ENCODE measurements at regions not wholly inside any gene's neighbourhood (a gene's known extent, or its start where the extent isn't known, plus 50 kb on each side); places are given as distances from the start of the nearest gene placed in this dataset.
A peak's percentile ranks its signal among the peaks of the same experiment; 100 is the strongest.
"Not testable (repeated sequence)": the region's sequence is repeated elsewhere in the genome, so short reads cannot be mapped to it uniquely, and the experiment has no call there.

DNA sequence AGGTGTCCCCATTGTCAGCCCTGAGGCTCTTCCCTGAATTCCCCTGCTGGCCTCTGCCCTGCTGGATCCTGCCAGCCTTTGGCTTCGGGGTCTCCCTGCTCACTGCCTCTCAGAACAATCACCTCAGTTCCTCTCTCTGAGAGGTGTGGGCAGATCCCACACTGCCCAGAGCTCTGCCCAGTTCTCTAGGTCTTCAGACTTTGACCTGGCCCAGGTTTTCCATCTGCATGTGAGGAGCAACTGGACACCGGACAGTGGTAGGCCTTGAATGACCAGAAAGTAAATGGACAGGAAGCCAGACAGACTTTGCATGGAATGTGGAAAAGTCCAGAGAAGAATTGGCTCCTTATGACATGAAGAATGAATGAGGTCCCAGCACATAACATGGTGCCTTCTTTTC is 111.8 kb downstream of the FOXD4L6 start:
- DNase-seq, result not testable (repeated sequence)

- DNase-seq, result not testable (repeated sequence)
Measured at GRCh38 chr9:40999952-41000700, 128.4 kb downstream of the FOXD4L6 start.

DNA sequence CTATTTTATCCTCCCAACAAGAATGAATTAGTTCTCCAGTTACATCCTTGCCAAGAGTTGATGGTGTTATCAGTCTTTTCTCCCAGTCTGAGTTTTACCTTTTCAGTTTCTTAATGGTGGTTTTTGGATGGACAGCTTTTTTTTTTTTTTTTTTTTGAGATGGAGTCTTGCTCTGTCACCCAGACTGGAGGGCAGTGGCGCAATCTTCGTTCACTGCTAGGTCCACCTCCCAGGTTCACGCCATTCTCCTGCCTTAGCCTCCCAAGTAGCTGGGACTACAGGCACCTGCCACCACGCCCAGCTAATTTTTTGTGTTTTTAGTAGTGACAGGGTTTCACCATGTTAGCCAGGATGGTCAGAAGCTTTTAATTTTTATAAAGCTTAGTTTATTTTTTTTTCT is 133.0 kb downstream of the FOXD4L6 start:
- DNase-seq, result not testable (repeated sequence)

GRCh38 chr9:40993842-40994241 is 134.6 kb downstream of the FOXD4L6 start:
- not testable (repeated sequence) for DNase-seq

DNA sequence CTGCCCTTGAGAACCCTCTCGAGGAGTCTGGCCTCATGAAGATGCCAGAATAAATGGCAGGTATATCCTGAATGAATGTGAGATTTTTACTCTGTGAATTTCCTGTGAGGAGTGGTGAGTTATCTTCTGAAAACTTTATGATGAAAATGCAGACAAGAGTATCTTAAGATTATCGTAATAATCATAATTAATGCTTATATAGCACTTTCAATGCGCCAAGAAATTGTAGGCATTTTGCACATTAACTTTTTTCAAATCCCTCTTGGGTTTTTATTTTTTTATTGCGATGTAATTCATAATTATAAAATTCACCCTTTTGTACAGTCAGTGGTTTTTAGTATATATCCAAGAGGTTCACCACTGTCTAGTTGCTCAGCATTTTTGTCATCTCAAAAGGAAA is 135.1 kb downstream of the FOXD4L6 start:
- DNase-seq, result not testable (repeated sequence)

DNA sequence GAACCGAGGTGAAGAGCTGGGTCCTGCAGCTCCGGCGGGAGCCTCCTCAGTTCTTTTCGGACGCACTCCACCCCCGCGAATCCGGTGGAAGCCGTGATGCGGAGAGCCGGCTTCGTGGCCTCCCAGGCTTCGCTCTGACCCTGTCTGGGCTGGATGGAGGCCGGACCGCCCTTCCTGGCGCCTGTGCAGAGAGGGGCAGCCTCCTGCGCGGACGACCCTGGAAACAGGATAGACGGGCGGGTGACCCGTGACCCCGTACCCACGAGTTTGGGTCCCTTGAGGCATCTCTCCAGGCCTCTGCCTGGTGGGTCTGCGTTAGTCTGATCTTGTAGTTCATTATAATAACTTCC is 136.0 kb downstream of the FOXD4L6 start:
- DNase-seq, result not testable (repeated sequence)

DNA sequence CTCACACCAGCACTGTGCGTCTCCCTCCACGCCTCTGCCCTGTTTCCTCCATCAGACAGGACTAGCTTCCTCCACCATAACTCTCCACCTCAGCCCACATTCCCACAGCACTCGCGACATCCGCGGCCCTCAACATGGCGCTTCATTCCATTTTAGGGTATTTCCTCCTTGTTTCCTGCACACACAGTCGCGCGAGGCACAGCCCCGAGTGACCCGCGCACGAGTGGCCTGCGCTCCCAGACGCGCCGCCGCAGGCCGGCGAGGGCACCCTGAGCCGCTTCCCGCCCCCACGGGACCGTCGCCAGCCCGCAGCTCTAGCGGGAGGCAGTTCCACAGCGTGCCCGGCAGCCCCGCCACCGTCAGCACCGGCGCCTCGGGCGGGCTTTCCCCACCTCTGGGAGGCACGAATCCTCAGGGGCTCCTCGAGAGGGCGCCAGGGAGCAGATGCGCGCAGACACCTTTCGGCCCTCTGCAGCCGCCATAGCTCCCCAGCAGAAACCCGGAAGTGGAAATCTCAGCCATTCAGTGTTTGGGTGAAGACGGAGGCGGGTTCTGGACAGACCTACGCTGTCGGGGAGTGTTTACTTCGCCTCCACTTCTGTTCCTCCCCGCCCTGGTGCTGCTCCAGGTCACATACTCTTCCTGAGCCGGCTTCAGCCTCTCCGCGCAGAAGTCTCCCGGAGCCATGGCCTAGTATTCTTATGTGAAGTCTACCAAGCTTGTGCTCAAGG is 136.6 kb downstream of the FOXD4L6 start:
- peak; percentile 100 for DNase-seq

- not testable (repeated sequence) for DNase-seq
Measured at GRCh38 chr9:40991100-40991740, 137.3 kb downstream of the FOXD4L6 start.

GRCh38 chr9:40986332-40986731 is 142.1 kb downstream of the FOXD4L6 start:
- not testable (repeated sequence) for DNase-seq

GRCh38 chr9:40975351-40975750 is 153.1 kb downstream of the FOXD4L6 start:
- not testable (repeated sequence) for DNase-seq

DNA sequence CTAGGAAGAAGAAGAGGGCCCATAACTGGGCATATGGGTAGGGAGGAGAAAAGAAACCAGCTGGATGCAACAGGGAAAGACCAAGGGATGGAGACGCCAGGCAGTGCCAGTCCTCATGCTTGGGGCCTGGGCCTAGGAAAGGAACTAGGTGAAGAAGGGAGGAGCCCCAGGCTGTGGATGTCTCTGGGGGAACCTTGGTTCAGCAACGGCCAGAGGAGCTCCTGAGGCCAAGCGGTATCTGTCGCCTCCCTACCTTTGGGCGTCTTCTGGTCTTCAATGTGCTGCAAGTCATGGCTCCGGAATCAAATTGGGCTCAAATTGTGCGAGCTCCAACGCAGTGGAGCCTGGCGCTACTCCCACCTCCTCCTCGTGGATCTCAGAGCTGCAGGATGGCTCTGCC is 153.6 kb downstream of the FOXD4L6 start:
- DNase-seq, result not testable (repeated sequence)

DNA sequence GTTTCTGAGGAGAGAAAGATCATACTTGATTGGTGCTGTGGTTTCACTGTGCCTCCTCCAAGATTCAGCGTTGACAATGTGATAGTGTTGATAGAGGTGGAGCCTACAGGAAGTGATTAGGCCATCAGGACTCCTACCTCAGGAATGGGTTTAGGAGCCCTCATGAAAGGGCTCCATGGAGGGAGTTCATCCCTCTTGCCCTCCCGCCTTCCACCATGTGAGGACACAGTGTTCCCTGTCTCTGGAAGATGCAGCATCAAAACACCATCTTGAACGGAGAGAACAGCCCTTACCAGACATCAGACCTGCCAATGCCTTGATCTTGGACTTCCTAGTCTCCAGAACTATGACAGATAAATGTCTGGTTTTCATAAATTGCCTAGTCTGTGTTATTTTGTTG is 156.7 kb downstream of the FOXD4L6 start:
- DNase-seq, result not testable (repeated sequence)

- DNase-seq, result not testable (repeated sequence)
Measured at GRCh38 chr9:40970340-40970739, 158.1 kb downstream of the FOXD4L6 start.

GRCh38 chr9:40962461-40962860 is 166.0 kb downstream of the FOXD4L6 start:
- not testable (repeated sequence) for DNase-seq

DNA sequence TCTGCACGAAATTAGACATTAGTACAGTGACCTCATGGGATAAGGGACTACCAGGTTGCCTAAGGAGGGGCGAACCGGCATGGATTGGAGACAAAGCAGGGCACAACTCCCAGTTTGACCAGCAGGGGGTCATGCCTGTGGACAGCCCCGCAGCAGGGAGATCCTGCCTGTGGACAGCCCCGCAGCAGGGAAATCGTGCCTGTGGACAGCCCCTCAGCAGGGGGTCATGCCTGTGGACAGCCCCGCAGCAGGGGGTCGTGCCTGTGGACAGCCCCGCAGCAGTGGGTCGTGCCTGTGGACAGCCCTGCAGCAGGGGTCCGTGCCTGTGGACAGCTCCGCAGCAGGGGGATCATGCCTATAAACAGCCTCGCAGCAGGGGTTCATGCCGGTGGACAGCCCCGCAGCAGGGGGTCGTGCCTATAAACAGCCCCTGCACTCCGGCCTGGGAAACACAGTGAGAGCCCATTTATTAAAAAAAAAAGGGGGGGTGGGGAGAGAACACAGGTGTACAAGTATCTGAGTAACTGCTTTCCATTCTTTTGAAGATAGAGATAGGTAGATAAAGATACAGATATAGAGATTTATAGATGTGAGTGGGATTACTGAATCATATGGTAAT is 176.5 kb downstream of the FOXD4L6 start:
- not testable (repeated sequence) for DNase-seq

DNA sequence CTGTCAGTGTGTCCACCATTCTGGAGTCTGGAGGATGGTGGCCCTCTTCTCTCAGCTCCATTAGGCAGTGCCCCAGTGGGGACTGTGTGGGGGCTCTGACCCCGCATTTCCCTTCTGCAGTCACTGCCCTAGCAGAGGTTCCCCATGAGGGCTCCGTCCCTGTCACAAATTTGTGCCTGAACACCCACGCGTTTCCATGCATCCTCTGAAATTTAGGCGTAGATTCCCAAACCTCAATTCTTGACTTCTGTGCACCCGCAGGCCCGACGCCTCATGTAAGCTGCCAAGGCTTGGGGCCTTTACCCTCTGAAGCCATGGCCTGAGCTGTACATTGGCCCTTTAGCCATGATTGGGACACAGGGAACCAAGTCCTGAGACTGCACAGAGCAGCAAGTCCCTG is 182.3 kb downstream of the FOXD4L6 start:
- not testable (repeated sequence) for DNase-seq

DNA sequence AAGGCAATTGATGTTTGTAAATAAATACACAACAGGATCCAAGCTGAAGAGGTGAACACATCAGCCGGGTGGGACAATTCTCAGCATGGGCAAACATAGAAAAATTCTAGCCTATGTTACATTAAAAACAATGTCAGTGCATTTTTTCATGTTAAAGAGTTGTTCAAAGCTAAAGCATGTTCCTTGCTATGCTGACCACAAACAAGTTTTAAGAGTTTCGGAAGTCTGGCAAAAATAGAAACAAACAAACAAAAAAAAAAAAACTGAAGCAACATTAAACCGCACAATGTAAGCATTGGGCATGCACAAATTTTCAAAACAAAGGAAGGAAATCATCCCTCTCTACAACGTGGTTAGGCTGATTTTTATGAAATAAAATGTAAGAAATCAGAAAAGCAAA is 185.8 kb downstream of the FOXD4L6 start:
- not testable (repeated sequence) for DNase-seq

GRCh38 chr9:40939888-40940209 is 188.6 kb downstream of the FOXD4L6 start:
- DNase-seq, result not testable (repeated sequence)

DNA sequence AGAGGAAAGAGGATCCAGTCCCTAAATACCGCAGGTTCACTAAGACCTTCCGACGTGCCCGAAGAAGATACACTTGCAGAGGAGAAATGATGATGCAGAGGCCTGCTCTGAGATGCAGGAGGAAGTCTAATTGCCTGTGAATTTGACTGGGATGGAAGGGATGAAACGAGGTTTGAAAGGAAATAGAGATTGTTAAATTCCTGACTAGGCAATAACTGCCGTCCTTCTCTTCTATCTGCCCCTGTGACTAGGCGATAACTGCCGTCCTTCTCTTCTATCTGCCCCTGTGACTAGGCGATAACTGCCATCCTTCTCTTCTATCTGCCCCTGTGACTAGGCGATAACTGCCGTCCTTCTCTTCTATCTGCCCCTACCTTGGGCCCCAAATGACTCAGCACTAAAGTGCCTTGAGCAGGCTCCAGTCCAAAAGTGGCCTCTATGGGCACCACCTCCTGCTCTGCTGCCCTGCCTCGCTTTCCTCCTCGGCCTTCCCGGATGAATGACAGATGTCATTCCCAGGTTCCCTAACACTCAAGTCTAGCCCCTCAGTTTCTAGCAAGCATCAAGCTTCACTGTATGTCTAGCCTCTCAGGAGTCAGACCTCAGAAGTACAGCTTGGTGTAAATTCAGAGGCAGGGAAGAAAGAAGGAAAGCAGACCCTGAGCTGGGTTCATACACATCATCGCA is 189.1 kb downstream of the FOXD4L6 start:
- not testable (repeated sequence) for DNase-seq

DNA sequence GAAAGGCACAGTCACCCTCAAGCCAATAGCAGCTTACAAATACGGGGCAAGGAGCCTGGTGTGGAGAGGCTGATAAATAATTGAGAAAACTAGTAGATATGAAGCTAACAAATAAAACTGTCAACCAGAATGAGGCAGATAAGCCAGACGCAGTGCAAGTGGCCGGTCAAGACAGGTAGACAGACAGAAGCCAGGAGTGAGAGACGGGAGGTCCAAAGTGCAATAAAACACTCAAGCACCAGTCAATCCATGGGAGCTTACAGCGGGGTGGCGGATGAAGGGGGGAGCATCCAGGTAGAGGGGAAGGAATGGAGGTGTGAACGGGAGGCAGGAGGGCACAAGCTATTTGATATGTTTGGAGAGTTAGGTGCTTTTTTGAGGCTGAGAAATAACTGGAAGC is 193.1 kb downstream of the FOXD4L6 start:
- DNase-seq, result no peak

DNA sequence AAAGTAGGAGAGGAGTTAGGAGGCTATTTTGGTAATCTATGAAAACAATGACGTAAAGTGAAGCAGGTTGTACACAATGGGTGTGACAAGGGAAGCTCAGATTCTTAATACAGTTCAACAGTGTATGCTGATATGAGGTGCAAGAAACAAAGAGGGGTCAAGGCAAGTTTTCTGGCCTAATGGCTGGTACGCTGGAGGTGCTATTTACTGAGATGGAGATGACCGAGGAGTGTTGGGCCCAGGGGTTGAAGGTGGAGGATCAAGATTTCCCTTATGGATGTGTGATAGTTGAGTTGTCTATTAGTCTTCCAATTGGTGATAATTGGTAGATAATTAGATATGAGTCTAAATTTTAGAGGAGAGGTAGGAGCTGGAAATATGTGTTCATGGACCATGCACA is 194.0 kb downstream of the FOXD4L6 start:
- DNase-seq, result not testable (repeated sequence)

DNA sequence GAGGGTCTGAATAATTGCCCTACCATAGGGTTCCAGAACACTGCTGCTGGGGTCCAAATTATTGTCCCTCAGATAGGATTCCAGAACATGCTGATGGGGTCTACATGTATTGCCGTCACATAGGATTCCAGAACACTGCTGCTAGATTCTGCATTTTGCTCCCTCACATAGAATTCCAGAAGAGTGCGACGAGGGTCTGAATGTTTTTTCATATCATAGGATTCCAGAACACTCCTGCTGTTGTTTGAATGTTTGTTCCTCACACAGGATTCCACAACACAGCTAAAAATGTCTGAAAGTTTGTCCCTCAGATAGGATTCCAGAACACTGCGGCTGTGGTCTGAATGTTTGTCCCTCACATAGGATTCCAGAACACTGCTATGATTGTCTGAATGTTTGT is 198.1 kb downstream of the FOXD4L6 start:
- DNase-seq, result not testable (repeated sequence)

DNA sequence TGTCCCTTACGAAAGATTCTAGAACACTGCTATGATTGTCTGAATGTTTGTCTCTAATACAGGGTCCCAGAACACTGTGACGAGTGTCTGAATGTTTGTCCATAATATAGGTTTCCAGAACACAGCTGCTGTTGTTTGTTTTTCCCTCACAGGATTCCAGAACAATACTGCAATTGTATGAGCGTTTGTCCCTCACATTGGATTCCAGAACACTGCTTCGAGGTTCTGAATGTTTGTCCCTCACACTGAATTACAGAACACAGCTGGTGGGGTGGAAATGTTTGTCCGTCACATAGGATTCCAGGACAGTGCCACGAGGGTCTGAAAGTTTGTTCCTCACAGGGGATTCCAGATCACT is 199.0 kb downstream of the FOXD4L6 start:
- DNase-seq, result not testable (repeated sequence)

Data from central memory CD4-positive, alpha-beta T cell (primary cell).